ENCODE measurements at regions not wholly inside any gene's neighbourhood (a gene's known extent, or its start where the extent isn't known, plus 50 kb on each side); places are given as distances from the start of the nearest gene placed in this dataset.

DNA sequence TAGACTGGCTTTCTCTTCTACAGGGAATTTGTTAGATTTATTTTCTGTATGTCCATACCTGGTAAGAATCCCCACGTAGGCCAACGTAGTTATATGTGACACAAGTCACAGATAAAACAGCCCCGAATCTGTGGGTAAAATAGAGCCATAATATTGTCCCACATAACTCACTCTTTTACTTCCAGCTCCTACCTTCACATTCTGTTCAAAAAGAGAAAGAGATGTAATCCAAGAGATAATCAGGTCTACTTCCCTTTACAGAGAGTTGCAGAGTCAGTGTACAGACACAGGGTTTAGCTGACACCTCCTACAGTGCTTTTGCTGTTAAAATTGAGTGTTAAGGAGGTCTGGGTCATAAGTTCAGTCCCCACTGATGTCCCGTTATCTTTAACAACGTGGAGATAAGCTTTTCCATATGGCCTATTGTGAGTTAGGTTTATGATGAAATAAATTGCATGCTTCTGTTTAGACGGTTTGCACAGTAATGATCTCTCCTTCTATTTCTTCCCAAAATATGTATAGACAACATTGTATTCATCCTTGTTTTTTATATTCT is 446.5 kb downstream of the ADAMTS20 start:
- no peak for TF ChIP-seq POLR2A (IDR thresholded peaks at IDR 0.05)
- TF ChIP-seq, protein P1, sequence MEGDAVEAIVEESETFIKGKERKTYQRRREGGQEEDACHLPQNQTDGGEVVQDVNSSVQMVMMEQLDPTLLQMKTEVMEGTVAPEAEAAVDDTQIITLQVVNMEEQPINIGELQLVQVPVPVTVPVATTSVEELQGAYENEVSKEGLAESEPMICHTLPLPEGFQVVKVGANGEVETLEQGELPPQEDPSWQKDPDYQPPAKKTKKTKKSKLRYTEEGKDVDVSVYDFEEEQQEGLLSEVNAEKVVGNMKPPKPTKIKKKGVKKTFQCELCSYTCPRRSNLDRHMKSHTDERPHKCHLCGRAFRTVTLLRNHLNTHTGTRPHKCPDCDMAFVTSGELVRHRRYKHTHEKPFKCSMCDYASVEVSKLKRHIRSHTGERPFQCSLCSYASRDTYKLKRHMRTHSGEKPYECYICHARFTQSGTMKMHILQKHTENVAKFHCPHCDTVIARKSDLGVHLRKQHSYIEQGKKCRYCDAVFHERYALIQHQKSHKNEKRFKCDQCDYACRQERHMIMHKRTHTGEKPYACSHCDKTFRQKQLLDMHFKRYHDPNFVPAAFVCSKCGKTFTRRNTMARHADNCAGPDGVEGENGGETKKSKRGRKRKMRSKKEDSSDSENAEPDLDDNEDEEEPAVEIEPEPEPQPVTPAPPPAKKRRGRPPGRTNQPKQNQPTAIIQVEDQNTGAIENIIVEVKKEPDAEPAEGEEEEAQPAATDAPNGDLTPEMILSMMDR (IDR thresholded peaks at IDR 0.05): no peak
